Right renal pelvis (tissue), 4 donors: ENCODE measurements at regions not wholly inside any gene's neighbourhood (a gene's known extent, or its start where the extent isn't known, plus 50 kb on each side); places are given as distances from the start of the nearest gene placed in this dataset.

Experiments
- DNase-seq, 4 donors: peaks; one replicate each; pipeline ENCODE4 v3.0.0-alpha.2; 2013; ENCODE audit warnings: low read depth in 4 of 4, low spot score in 3 of 4, missing footprints in 1 of 4

- DNase-seq = no peak
Measured at GRCh38 chr1:87264976-87265375, 63.7 kb upstream of the LMO4 start.

- no peak for DNase-seq
Measured at GRCh38 chr1:87265786-87266185, 62.9 kb upstream of the LMO4 start.

GRCh38 chr1:87268111-87268510 is 60.6 kb upstream of the LMO4 start:
- no peak for DNase-seq

GRCh38 chr1:87269921-87270320 is 58.8 kb upstream of the LMO4 start:
- DNase-seq = no peak

- no peak for DNase-seq
Measured at GRCh38 chr1:87273291-87273690, 55.4 kb upstream of the LMO4 start.

GRCh38 chr1:87274851-87275250 is 53.8 kb upstream of the LMO4 start:
- no peak for DNase-seq

GRCh38 chr1:87278825-87279535 is 49.7 kb upstream of the LMO4 start:
- no peak for DNase-seq
